SKM-1 (cell line): ENCODE measurements at regions not wholly inside any gene's neighbourhood (a gene's known extent, or its start where the extent isn't known, plus 50 kb on each side); places are given as distances from the start of the nearest gene placed in this dataset.
"Not testable (repeated sequence)": the region's sequence is repeated elsewhere in the genome, so short reads cannot be mapped to it uniquely, and the experiment has no call there.

Experiments used
- DNase-seq: peaks from one replicate; lab custom pipeline; 2025; ENCODE audit not compliant: unreplicated experiment; lab: John Stamatoyannopoulos, UW

GRCh38 chr1:230558324-230558723 lies 84.0 kb upstream of the COG2 start:
- DNase-seq: no peak

GRCh38 chr1:230556453-230556852 lies 85.8 kb upstream of the COG2 start:
- DNase-seq: no peak

- DNase-seq: no peak
Measured at GRCh38 chr1:230555814-230556213, 86.5 kb upstream of the COG2 start.

GRCh38 chr1:230552880-230553279 lies 89.4 kb upstream of the COG2 start:
- DNase-seq: no peak

- not testable (repeated sequence) for DNase-seq
Measured at GRCh38 chr1:230550945-230551344, 91.3 kb upstream of the COG2 start.

GRCh38 chr1:230550428-230550827 lies 91.9 kb upstream of the COG2 start:
- DNase-seq: no peak

GRCh38 chr1:230549625-230550024 lies 92.7 kb upstream of the COG2 start:
- DNase-seq: no peak

GRCh38 chr1:230548997-230549396 lies 93.3 kb upstream of the COG2 start:
- no peak for DNase-seq

GRCh38 chr1:230548357-230548756 lies 93.9 kb upstream of the COG2 start:
- DNase-seq: no peak

GRCh38 chr1:230545181-230545580 lies 97.1 kb upstream of the COG2 start:
- DNase-seq: no peak

GRCh38 chr1:230544758-230545157 lies 97.5 kb upstream of the COG2 start:
- DNase-seq: no peak

GRCh38 chr1:230543085-230543484 lies 99.2 kb upstream of the COG2 start:
- DNase-seq: no peak

- no peak for DNase-seq
Measured at GRCh38 chr1:230542681-230543080, 99.6 kb upstream of the COG2 start.

- DNase-seq: no peak
Measured at GRCh38 chr1:230542054-230542453, 100.2 kb upstream of the COG2 start.

- DNase-seq: no peak
Measured at GRCh38 chr1:230541306-230541705, 101.0 kb upstream of the COG2 start.

- no peak for DNase-seq
Measured at GRCh38 chr1:230540421-230541155, 101.7 kb upstream of the COG2 start.

GRCh38 chr1:230537456-230537855 lies 104.8 kb upstream of the COG2 start:
- no peak for DNase-seq

- DNase-seq: no peak
Measured at GRCh38 chr1:230536641-230537155, 105.6 kb upstream of the COG2 start.

GRCh38 chr1:230534224-230534623 lies 108.1 kb upstream of the COG2 start:
- DNase-seq: no peak

- no peak for DNase-seq
Measured at GRCh38 chr1:230531103-230531502, 105.0 kb upstream of the PGBD5 start.

GRCh38 chr1:230519246-230519645 lies 93.1 kb upstream of the PGBD5 start:
- no peak for DNase-seq

GRCh38 chr1:230518511-230518910 lies 92.4 kb upstream of the PGBD5 start:
- no peak for DNase-seq

GRCh38 chr1:230517786-230518185 lies 91.7 kb upstream of the PGBD5 start:
- no peak for DNase-seq
